ENCODE measurements at regions not wholly inside any gene's neighbourhood (a gene's known extent, or its start where the extent isn't known, plus 50 kb on each side); places are given as distances from the start of the nearest gene placed in this dataset.
A peak's percentile ranks its signal among the peaks of the same experiment; 100 is the strongest.

DNA sequence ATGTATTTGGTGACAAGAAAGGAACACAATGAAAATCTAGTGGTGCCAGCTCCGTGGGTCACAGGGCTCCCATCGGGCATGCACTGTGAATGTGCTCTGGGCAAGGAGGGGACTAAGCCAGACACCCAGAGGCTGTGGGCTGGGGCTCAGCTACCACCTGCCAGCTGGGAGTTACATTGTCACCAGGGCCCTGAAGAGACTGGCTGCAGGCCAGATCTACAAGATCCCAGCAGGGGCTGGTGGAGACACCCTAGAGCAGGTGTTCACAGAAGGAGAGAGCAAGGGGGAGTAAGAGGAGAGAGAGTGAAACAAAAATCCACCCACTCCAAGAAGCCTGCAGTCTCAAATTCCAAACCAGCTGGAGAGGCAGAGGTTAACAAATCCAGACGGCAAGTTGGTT, 116.6 kb upstream of the ADCY1 start:
- Histone ChIP-seq H3K4me1 (ENCODE audit: low read depth) (no peaks in the 10 kb centered on the region), H3K36me3 (no peaks in the 10 kb centered on the region), H3K4me3 (no peak overlapping the region), H3K27me3 (no peaks in the 10 kb centered on the region), H3K27ac (no peak overlapping the region), H3K9me3 (ENCODE audit: low read depth) (no peaks in the 10 kb centered on the region)
- no peak for DNase-seq (ENCODE audit: low read depth in 1 of 2, low spot score in 1 of 2)
- TF ChIP-seq CTCF (IDR thresholded peaks at IDR 0.05; ENCODE audit: low read depth, low read length) = no peak

- Histone ChIP-seq H3K9me3 (ENCODE audit: low read depth) (no peaks in the 10 kb centered on the region), H3K36me3 (no peaks in the 10 kb centered on the region), H3K27ac (no peak overlapping the region), H3K4me3 (no peak overlapping the region), H3K4me1 (ENCODE audit: low read depth) (no peaks in the 10 kb centered on the region), H3K27me3 (no peaks in the 10 kb centered on the region)
- DNase-seq (ENCODE audit: low read depth in 1 of 2, low spot score in 1 of 2) = no peak
- TF ChIP-seq CTCF (IDR thresholded peaks at IDR 0.05; ENCODE audit: low read depth, low read length) = no peak
These were observed 114.7 kb upstream of the ADCY1 start for GRCh38 chr7:45459476-45459875.

DNA sequence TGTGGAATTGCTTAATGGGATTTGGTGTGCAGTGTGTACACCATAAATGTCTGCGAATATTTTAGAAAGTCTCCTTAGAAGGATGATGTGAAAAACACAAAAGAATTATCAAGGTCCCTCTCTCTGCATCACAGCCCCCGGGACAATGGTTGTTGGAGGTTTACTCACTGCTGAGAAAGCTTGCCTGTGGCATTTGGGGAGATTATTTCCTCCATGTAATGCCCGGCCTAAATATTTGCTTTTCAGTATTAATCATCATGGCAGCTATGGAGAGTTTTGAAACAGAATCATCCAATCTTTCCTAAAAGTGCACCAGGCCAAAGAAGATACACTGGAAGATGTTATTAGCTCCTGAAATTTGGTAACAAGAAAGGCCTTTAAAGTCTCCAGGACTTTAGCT, 113.8 kb upstream of the ADCY1 start:
- TF ChIP-seq CTCF (IDR thresholded peaks at IDR 0.05; ENCODE audit: low read depth, low read length) = no peak
- DNase-seq (ENCODE audit: low read depth in 1 of 2, low spot score in 1 of 2) = no peak
- Histone ChIP-seq H3K9me3 (ENCODE audit: low read depth) (no peaks in the 10 kb centered on the region), H3K4me3 (no peak overlapping the region), H3K27me3 (no peaks in the 10 kb centered on the region), H3K4me1 (ENCODE audit: low read depth) (no peaks in the 10 kb centered on the region), H3K27ac (no peak overlapping the region), H3K36me3 (no peaks in the 10 kb centered on the region)

DNA sequence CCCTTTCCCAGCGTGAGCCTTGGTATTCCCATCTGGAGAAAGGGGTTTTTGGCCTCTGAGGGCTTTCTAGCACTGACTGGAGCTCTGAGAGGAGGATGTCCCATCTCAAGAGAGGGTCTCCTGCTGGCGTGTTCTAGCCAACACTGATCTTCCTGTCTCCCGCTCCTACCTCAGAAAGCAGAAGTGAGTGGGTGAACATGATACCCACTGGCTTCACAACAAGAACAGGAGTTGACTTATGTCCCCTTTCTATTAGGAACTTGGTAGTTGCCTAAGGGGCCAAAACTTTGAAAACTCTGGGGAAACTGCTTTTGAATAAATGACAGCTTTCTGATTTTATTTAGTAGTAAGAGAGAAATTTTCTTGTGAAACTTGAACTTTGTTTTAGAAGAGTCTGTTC, 113.1 kb upstream of the ADCY1 start:
- H3K4me3 ChIP-seq = no peak overlapping the region
- no peaks in the 10 kb centered on the region for H3K9me3 ChIP-seq (ENCODE audit: low read depth)
- no peak for DNase-seq (ENCODE audit: low read depth in 1 of 2, low spot score in 1 of 2)
- no peak overlapping the region for H3K27ac ChIP-seq
- no peaks in the 10 kb centered on the region for H3K4me1 ChIP-seq (ENCODE audit: low read depth)
- no peaks in the 10 kb centered on the region for H3K36me3 ChIP-seq
- TF ChIP-seq CTCF (IDR thresholded peaks at IDR 0.05; ENCODE audit: low read depth, low read length) = no peak
- H3K27me3 ChIP-seq = no peaks in the 10 kb centered on the region

DNA sequence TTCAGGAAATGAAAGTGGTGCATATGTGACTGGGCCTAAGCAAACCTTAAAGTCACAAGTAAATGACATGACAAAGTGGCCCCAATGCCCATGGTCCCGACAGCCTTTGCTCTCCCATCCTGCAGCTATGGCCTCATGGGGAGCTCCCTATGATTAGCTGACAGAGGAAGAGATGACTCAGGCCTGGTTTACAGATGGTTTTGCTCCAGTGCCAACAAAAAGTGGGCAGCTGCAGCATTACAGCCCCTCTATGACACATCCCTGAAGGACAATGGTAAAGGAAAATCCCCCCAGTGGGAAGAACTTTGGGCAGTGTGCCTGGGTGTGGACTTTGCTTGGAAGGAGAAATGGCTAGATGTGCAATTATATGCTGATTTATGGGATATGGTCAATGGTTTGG, 105.1 kb upstream of the ADCY1 start:
- DNase-seq (ENCODE audit: low read depth in 1 of 2, low spot score in 1 of 2) = peak in 1 of 2 donors; percentile 20
- TF ChIP-seq CTCF (IDR thresholded peaks at IDR 0.05; ENCODE audit: low read depth, low read length) = no peak
- Histone ChIP-seq H3K27ac (no peak overlapping the region), H3K4me3 (no peak overlapping the region), H3K4me1 (ENCODE audit: low read depth) (no peaks in the 10 kb centered on the region), H3K27me3 (no peaks in the 10 kb centered on the region), H3K9me3 (ENCODE audit: low read depth) (no peaks in the 10 kb centered on the region), H3K36me3 (no peaks in the 10 kb centered on the region)

GRCh38 chr7:45470031-45470430, 104.1 kb upstream of the ADCY1 start:
- H3K27ac ChIP-seq = no peak overlapping the region
- DNase-seq (ENCODE audit: low read depth in 1 of 2, low spot score in 1 of 2) = no peak
- no peaks in the 10 kb centered on the region for H3K4me1 ChIP-seq (ENCODE audit: low read depth)
- H3K36me3 ChIP-seq = no peaks in the 10 kb centered on the region
- no peaks in the 10 kb centered on the region for H3K27me3 ChIP-seq
- no peak overlapping the region for H3K4me3 ChIP-seq
- no peak for TF ChIP-seq CTCF (IDR thresholded peaks at IDR 0.05; ENCODE audit: low read depth, low read length)
- H3K9me3 ChIP-seq (ENCODE audit: low read depth) = no peaks in the 10 kb centered on the region
